NCI-H146 treated with DMSO at 0.1 percent for 48 hours (cell line): ENCODE measurements at regions not wholly inside any gene's neighbourhood (a gene's known extent, or its start where the extent isn't known, plus 50 kb on each side); places are given as distances from the start of the nearest gene placed in this dataset.
"Not testable (repeated sequence)": the region's sequence is repeated elsewhere in the genome, so short reads cannot be mapped to it uniquely, and the experiment has no call there.

Experiments used
- DNase-seq: peaks from one replicate; lab custom pipeline; 2025; ENCODE audit not compliant: unreplicated experiment; lab: John Stamatoyannopoulos, UW

GRCh38 chr10:81207359-81207758, 667.6 kb upstream of the NRG3 start:
- not testable (repeated sequence) for DNase-seq

DNA sequence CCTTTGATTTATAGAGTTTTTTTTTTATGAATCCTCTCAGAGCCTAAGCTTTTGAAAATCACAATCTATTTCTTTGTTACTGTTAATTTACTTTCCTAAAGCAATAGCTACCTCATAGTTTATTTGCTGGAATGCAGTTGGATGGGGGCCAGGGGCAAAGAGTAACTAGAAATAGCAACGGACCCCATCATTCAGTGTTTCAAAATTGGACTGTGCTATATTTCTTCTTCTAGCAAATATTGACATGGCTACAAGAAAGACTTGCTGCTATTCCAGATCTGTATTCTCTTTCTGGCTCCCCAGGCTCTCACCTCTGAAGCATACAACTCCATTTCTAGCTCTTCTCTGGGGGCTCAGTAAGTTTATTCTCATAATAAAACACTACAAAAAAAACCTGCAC, 661.6 kb upstream of the NRG3 start:
- DNase-seq = no peak

- no peak for DNase-seq
These were observed 659.5 kb upstream of the NRG3 start for GRCh38 chr10:81215498-81215897.

- no peak for DNase-seq
These were observed 658.0 kb upstream of the NRG3 start for GRCh38 chr10:81216949-81217348.

- DNase-seq = no peak
These were observed 656.7 kb upstream of the NRG3 start for GRCh38 chr10:81218307-81218706.

DNA sequence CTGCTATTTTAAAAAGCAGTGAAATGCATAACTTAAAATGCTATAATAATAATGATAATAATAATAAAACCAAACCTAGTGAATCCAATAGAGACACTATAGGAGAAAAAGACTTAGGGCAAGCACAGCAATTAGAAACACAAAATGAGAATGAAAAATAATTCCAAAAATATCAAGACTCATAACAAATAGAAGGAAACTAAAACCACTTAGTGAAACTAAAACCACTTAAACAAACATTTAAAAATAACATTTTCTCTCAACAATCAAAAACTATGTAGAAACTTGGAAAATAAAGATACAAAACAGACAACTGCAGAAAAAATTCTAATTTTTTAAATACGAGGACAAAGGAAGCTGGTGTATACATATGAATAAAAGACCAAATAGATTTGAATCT, 655.2 kb upstream of the NRG3 start:
- no peak for DNase-seq

GRCh38 chr10:81248886-81249285, 626.1 kb upstream of the NRG3 start:
- DNase-seq = no peak

DNA sequence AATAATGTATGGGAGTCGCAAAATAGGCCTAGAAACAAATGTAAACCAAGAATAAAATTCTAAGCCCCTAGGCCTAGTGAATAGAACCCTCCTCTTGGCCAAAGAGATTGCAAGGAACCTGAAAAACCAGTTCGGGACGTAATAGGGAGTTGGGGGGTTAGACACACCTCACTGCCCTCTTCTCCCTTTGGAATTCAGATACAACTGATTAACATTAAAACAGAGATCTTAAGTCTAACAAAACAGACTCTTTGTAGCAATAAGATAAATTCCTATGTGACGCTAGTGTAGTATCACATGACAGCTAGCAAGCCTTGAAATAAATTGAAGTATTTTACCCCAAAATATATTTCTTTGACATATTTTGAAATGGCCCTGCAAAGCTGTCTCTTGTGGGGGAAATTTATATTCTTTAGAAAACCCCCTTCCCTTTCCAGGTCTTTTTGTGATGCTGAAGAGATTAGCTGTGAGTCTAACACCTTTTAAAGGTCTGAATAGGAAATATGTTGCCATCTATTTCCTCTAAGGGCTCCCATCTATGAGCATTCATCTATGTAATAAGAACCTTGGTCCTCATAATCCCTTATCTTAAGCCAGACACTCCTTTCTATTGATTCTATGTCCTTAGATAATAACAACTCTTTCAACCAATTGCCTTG, 623.4 kb upstream of the NRG3 start:
- DNase-seq = no peak

- not testable (repeated sequence) for DNase-seq
These were observed 610.0 kb upstream of the NRG3 start for GRCh38 chr10:81264991-81265390.

DNA sequence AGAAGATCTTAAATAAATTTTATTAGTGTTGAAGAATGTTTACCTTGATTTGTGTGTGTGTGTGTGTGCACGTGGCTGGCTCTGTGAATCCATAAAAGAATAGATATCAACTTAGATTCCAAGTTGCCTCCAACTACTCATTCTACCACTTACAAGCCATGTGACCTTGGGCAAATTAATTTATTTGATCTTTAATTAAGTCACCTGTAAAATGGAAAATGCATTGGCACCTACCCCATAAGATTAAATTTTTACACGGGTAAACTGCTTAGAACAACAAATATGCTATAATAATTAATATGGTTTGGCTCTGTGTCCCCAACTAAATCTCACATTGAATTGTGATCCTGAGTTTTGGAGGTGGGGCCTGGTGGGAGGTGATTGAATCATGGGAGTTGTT, 604.9 kb upstream of the NRG3 start:
- DNase-seq = no peak

DNA sequence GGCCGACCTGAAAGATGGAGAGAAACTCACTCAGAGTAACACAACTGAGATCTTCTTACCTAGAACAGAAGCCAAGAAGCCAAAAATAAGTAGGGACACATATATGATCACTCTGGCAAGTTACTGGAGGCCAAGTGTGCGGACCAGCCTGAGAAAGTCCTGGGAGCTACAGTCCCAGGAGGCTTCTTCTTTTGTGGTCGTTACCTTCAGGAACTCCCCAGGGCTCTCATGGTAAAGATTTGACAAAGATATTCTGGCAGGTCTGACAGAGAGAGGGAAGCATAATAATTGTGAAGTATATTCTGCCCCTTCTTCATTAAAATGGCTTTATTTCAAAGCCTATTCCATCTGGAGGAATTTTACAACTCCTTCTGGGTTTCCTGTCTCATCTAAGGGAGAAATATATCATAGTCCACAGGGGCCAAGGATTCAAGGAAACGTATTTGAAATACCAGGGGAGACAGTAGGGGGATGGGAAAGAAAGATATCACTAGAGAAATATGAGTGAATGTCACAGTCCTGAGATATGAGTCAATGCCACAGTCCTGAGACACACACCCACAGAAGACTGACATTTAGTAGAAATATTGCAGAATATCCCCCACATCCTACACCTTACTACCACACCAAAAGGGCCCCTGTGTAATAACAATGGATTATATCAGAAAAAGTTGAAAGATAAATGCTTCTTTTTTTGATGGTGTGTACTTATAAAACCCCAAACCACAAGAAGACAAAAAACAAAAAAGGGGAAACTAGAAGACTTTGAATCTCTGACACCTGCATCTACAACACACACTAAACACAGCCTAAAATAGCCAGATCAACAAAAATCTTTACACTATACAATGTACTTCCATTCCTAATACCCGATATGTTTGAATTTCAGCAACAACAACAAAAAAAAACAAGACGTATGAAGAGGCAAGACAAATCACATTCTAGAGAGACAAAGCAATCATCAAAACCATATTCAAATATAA, 594.2 kb upstream of the NRG3 start:
- DNase-seq = no peak

GRCh38 chr10:81288544-81288943, 586.5 kb upstream of the NRG3 start:
- DNase-seq = no peak

DNA sequence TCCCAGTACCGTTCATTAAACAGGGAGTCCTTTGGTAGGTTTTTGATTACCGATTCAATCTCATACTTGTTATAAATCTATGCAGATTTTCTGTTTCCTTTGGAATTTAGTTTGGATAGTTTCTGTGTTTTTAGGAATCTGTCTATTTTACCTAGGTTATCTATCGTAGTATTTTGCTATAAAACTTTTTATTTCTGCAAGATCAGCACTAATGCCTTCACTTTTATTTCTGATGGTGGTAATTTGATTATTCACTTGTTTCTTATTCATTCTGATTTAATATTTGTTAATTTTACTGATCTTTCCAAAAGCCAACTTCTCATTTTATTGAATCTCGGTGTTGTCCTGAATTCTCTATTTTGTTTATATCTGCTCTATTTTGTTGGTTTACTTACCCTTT, 577.7 kb upstream of the NRG3 start:
- no peak for DNase-seq

DNA sequence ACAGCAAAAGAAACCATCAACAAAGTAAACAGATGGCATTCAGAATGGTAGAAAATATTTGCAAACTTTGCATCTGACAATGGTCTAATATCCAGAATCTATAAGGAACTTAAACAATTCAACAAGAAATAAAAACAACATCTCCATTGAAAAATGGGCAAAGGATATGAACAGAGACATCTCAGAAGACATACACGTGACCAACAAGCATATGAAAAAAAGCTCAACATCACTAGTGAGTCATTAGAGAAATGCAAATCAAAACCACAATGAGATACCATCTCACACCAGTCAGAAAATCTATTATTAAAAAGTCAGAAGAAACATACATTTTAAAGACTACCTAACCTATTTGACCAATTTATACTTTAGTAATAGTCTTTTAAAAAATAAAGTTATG, 571.3 kb upstream of the NRG3 start:
- no peak for DNase-seq

GRCh38 chr10:81306971-81307782, 567.8 kb upstream of the NRG3 start:
- no peak for DNase-seq

- no peak for DNase-seq
These were observed 565.9 kb upstream of the NRG3 start for GRCh38 chr10:81309041-81309552.

DNA sequence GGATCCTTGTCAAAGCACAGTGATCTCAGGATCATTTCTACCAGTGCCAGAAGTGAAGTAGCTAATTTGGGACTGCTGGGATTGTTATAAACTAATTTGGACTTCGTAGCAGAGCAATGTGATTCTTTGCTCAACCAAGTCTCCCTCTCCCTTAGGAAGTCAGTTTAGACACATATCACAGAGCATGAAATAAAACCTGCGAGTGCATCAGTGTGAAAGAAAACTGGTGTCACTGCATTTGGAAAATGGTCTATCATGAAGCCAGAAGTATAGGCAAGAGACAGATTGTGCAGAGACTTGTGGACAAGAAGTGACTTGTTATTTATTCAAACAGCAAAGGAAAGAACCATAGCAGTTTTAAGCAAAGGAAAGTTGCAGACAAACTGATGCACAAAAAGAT, 560.5 kb upstream of the NRG3 start:
- DNase-seq = no peak

- DNase-seq = no peak
These were observed 560.0 kb upstream of the NRG3 start for GRCh38 chr10:81315026-81315425.

- no peak for DNase-seq
These were observed 527.0 kb upstream of the NRG3 start for GRCh38 chr10:81348003-81348402.

GRCh38 chr10:81367132-81367531, 507.9 kb upstream of the NRG3 start:
- no peak for DNase-seq

- DNase-seq = no peak
These were observed 488.2 kb upstream of the NRG3 start for GRCh38 chr10:81386817-81387216.
